Astrocyte (in vitro differentiated cells and primary cell): ENCODE measurements at regions not wholly inside any gene's neighbourhood (a gene's known extent, or its start where the extent isn't known, plus 50 kb on each side); places are given as distances from the start of the nearest gene placed in this dataset.
A peak's percentile ranks its signal among the peaks of the same experiment; 100 is the strongest.

Experiments
- DNase-seq: peaks from one replicate; pipeline ENCODE4 v3.0.0-alpha.2; 2010; ENCODE audit warnings: low read depth
- FAIRE-seq: peaks from 2 replicates; lab custom pipeline; 2011; peaks lifted over from hg19 to GRCh38; lab: Jason Lieb, UNC
- H2AFZ ChIP-seq: 2 replicates; pipeline ENCODE4 v1.6.0; 2012; ENCODE audit warnings: low read depth, low read length, inconsistent platforms
- H3K27ac ChIP-seq: 2 replicates; pipeline ENCODE4 v1.5.1; 2011; ENCODE audit warnings: low read depth, low read length, inconsistent platforms
- H3K27me3 ChIP-seq: 2 replicates; pipeline ENCODE4 v1.6.0; 2011; ENCODE audit warnings: low read length, inconsistent platforms; ENCODE audit not compliant: insufficient read depth
- H3K36me3 ChIP-seq: 2 replicates; pipeline ENCODE4 v1.5.1; 2011; ENCODE audit warnings: low read length, inconsistent platforms; ENCODE audit not compliant: insufficient read depth
- H3K4me1 ChIP-seq: 2 replicates; pipeline ENCODE4 v1.5.1; 2011; ENCODE audit warnings: low read length, inconsistent platforms; ENCODE audit not compliant: insufficient read depth
- H3K4me2 ChIP-seq: 2 replicates; pipeline ENCODE4 v1.6.0; 2012; ENCODE audit warnings: low read length, inconsistent platforms
- H3K4me3 ChIP-seq: 2 replicates; pipeline ENCODE4 v1.5.1; 2011; ENCODE audit warnings: low read depth, mild to moderate bottlenecking, low read length, inconsistent platforms; ENCODE audit not compliant: insufficient read depth
- H3K79me2 ChIP-seq: 2 replicates; pipeline ENCODE4 v1.6.0; 2012; ENCODE audit warnings: mild to moderate bottlenecking, low read length, inconsistent platforms; ENCODE audit not compliant: insufficient read depth
- H3K9ac ChIP-seq: 2 replicates; pipeline ENCODE4 v1.6.0; 2012; ENCODE audit warnings: mild to moderate bottlenecking, low read length, inconsistent platforms
- H3K9me3 ChIP-seq: 2 replicates; pipeline ENCODE4 v1.5.1; 2012; ENCODE audit warnings: low read depth, mild to moderate bottlenecking, low read length, inconsistent platforms; ENCODE audit not compliant: insufficient read depth
- H4K20me1 ChIP-seq: 2 replicates; pipeline ENCODE4 v1.6.0; 2012; ENCODE audit warnings: low read length, inconsistent platforms; ENCODE audit not compliant: insufficient read depth
- H3K27ac Mint-ChIP-seq: one replicate; pipeline ENCODE4 v1.8.0; 2021; ENCODE audit warnings: mild to moderate bottlenecking, mixed read lengths; ENCODE audit not compliant: unreplicated experiment
- H3K27me3 Mint-ChIP-seq: one replicate; pipeline ENCODE4 v1.8.0; 2021; ENCODE audit warnings: low read depth, mixed read lengths; ENCODE audit not compliant: unreplicated experiment
- H3K36me3 Mint-ChIP-seq: one replicate; pipeline ENCODE4 v1.8.0; 2021; ENCODE audit warnings: low read depth, mixed read lengths; ENCODE audit not compliant: unreplicated experiment
- H3K4me1 Mint-ChIP-seq: one replicate; pipeline ENCODE4 v1.8.0; 2021; ENCODE audit warnings: low read depth, mixed read lengths; ENCODE audit not compliant: unreplicated experiment
- H3K4me3 Mint-ChIP-seq: one replicate; pipeline ENCODE4 v1.8.0; 2021; ENCODE audit warnings: mild to moderate bottlenecking, moderate library complexity, mixed read lengths; ENCODE audit not compliant: unreplicated experiment
- H3K9me3 Mint-ChIP-seq: one replicate; pipeline ENCODE4 v1.8.0; 2021; ENCODE audit warnings: mild to moderate bottlenecking, mixed read lengths; ENCODE audit not compliant: unreplicated experiment
- CTCF ChIP-seq: IDR thresholded peaks from 2 replicates; pipeline ENCODE4 v1.5.1; 2011; ENCODE audit warnings: low read depth, mild to moderate bottlenecking, inconsistent platforms, low read length, moderate library complexity; ENCODE audit not compliant: insufficient read depth
- EZH2 ChIP-seq: IDR thresholded peaks from 2 replicates; pipeline ENCODE4 v1.6.1; 2012; ENCODE audit warnings: mild to moderate bottlenecking, low read length, inconsistent platforms; ENCODE audit not compliant: insufficient read depth

- TF ChIP-seq EZH2, result no peak
- TF ChIP-seq CTCF, result no peak
- H3K36me3 Mint-ChIP-seq, result no peaks in the 10 kb centered on the region
- no peak for FAIRE-seq
- Histone ChIP-seq H3K27me3 (no peaks in the 10 kb centered on the region), H3K79me2 (no peaks in the 10 kb centered on the region), H3K4me1 (no peaks in the 10 kb centered on the region), H3K9ac (no peak overlapping the region), H3K4me2 (no peak overlapping the region), H3K36me3 (no peaks in the 10 kb centered on the region), H2AFZ (no peak overlapping the region), H4K20me1 (no peaks in the 10 kb centered on the region), H3K9me3 (no peaks in the 10 kb centered on the region), H3K4me3 (no peak overlapping the region), H3K27ac (no peak overlapping the region)
- H3K4me1 Mint-ChIP-seq, result peaks cover 2% of the 10 kb centered on the region
- no peak for DNase-seq
- H3K27ac Mint-ChIP-seq, result no peak overlapping the region
- H3K4me3 Mint-ChIP-seq, result no peak overlapping the region
- H3K27me3 Mint-ChIP-seq, result no peaks in the 10 kb centered on the region
- peaks cover 1% of the 10 kb centered on the region for H3K9me3 Mint-ChIP-seq
Measured at GRCh38 chr6:159586684-159587083, 106.4 kb downstream of the SOD2 start.

DNA sequence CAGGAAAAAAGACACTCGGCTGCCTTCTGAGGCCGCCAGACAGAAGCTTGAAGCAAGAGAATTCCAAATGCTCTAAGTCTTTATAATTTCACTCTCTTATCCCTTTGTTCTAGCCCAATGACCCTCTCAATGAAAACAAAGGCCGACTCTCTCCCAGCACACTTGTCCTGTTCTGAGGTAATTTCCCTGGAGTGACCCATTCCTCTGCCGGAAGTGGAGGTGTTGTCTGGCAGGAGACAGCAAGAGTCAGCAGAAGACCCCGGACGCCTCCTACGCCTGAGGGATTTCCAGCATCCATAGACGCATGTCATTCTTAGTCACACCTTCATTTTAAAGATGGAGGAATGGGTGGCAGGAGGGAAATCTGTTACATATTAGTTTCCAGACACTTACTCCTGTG is 110.3 kb downstream of the SOD2 start:
- Mint-ChIP-seq H3K9me3 (peaks cover 7% of the 10 kb centered on the region), H3K27ac (no peak overlapping the region), H3K36me3 (no peaks in the 10 kb centered on the region), H3K27me3 (no peaks in the 10 kb centered on the region), H3K4me1 (peaks cover 8% of the 10 kb centered on the region), H3K4me3 (no peak overlapping the region)
- Histone ChIP-seq H3K9me3 (no peaks in the 10 kb centered on the region), H4K20me1 (no peaks in the 10 kb centered on the region), H3K27ac (no peak overlapping the region), H3K9ac (no peak overlapping the region), H3K36me3 (no peaks in the 10 kb centered on the region), H3K79me2 (no peaks in the 10 kb centered on the region), H3K4me2 (no peak overlapping the region), H3K4me3 (no peak overlapping the region), H3K27me3 (no peaks in the 10 kb centered on the region), H2AFZ (no peak overlapping the region), H3K4me1 (peaks cover 4% of the 10 kb centered on the region)
- FAIRE-seq (no peak), DNase-seq (no peak)
- TF ChIP-seq CTCF (no peak), EZH2 (no peak)

GRCh38 chr6:159578629-159579028 is 114.4 kb downstream of the SOD2 start:
- H3K27me3 Mint-ChIP-seq, result no peaks in the 10 kb centered on the region
- H3K27ac Mint-ChIP-seq, result no peak overlapping the region
- DNase-seq, result peak; percentile 60
- H3K4me1 Mint-ChIP-seq, result peaks cover 13% of the 10 kb centered on the region
- Histone ChIP-seq H2AFZ (no peak overlapping the region), H3K79me2 (no peaks in the 10 kb centered on the region), H3K27ac (peak overlapping the region; percentile 72), H3K4me3 (no peak overlapping the region), H3K36me3 (no peaks in the 10 kb centered on the region), H3K27me3 (no peaks in the 10 kb centered on the region), H3K4me2 (no peak overlapping the region), H3K9me3 (peaks cover 6% of the 10 kb centered on the region), H3K9ac (no peak overlapping the region), H3K4me1 (peaks cover 11% of the 10 kb centered on the region), H4K20me1 (no peaks in the 10 kb centered on the region)
- H3K4me3 Mint-ChIP-seq, result no peak overlapping the region
- TF ChIP-seq CTCF, result no peak
- TF ChIP-seq EZH2, result no peak
- FAIRE-seq, result no peak
- H3K36me3 Mint-ChIP-seq, result no peaks in the 10 kb centered on the region
- H3K9me3 Mint-ChIP-seq, result peaks cover 16% of the 10 kb centered on the region
